Right lobe of liver (tissue), 4 donors: ENCODE measurements at regions not wholly inside any gene's neighbourhood (a gene's known extent, or its start where the extent isn't known, plus 50 kb on each side); places are given as distances from the start of the nearest gene placed in this dataset.

Source experiments
- CTCF ChIP-seq, 4 donors: fragments of 200-600 bp in 3 of 4; fragments of 450-650 bp in 1 of 4; IDR thresholded peaks; one replicate each; pipeline versions ENCODE4 v1.5.1 to v1.8.0; 2016 to 2022; ENCODE audit warnings: antibody characterized with exemption in 4 of 4, mild to moderate bottlenecking in 2 of 4
- POLR2A ChIP-seq: fragments of 450-650 bp; IDR thresholded peaks from one replicate; pipeline ENCODE4 v1.6.1; 2017; ENCODE audit warnings: antibody characterized with exemption, mild to moderate bottlenecking
- donor health status: DM: no; HTN: no; CAD: no.
- donor health status: DM: no; HTN: no; CAD: no.
- donor health status: DM: no; HTN: yes; CAD: no.

DNA sequence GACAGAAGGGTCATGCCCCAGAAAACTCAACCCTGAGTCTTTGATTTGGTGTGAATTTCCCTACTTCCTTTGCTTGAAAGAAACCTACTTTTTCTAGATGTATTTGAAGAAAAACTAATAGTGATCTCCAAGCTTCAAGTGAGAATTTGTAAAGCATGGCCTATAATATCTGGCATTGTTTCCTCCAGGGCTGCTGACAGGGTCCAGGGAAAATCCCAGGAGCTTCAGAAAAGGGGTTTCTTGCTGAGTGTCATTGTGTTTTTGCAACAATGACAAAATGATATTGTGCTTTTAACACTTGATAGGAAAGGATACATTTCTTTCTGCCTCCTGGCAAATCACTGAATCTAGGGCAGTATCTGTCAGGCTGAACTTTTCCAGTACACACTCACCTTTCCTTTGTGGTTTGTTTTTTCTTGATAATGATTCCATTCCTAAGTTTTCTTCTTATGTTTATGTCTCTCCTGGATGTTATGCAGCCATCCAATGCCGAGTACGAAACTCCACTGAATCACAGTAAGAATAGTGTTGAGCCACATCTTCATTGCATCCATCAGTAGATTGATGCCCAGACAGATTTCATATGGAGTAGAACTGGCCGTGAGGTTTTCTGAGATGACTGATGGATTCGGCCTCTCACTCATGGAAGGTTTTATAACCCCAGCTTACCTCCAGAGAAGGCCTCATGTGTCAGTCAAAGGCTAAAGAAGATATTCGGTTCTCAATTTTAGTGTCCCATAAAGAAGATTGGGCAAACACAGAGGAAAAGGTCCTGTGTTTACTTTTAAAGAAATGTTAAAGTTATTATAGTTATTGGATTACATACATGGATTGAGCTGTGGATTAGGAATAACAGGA is 76.9 kb upstream of the STEAP1B start:
- TF ChIP-seq CTCF (IDR thresholded peaks at IDR 0.05) (no peak), POLR2A (no peak)
